Activated T-cell treated with anti-CD3 and anti-CD28 coated beads, Interleukin-2, amount 50 U/mL, for 1 hour (primary cell): ENCODE measurements at regions not wholly inside any gene's neighbourhood (a gene's known extent, or its start where the extent isn't known, plus 50 kb on each side); places are given as distances from the start of the nearest gene placed in this dataset.

ENCODE experiments used
- DNase-seq: peaks from one replicate; pipeline ENCODE4 v3.0.0-alpha.2; 2020

DNA sequence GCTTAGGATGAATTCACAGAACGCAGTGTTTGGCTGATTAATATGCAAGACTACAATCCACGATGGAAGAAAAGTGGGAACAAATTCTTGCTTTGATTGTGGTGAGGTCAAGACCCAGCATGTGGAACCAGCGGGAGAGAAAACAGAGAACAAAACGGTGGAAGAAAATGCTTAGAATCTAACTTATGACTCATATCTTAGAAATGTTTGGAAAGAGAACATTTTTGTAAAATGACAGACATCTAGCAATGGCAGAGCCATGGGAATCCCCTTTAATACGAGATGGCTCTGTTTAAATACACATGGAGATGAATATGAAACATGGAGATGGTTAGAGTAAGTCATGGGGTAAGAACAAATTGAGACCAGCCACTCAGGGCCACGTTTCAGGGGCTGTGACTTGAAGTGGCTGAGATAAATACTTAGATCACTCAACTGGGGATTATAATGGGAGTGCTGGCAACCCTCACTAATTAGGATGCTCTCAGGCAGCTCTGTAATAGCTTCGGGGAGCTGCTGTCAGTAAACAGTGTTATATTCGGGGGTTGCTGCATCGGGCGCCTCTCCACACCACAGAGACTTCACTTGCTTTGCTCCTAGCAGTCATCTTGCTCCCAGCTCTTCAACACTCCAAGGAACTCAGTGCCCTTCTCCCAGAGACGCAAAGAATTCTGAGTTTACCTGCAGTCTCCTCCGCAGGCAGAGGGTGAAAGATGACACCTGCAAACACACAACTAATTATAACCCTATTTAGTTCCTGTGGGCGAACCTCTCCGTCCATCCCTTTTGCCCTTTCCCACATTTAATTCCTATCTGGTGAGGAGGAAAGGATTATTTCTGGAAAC, 68.0 kb upstream of the ONECUT1 start:
- DNase-seq = no peak

DNA sequence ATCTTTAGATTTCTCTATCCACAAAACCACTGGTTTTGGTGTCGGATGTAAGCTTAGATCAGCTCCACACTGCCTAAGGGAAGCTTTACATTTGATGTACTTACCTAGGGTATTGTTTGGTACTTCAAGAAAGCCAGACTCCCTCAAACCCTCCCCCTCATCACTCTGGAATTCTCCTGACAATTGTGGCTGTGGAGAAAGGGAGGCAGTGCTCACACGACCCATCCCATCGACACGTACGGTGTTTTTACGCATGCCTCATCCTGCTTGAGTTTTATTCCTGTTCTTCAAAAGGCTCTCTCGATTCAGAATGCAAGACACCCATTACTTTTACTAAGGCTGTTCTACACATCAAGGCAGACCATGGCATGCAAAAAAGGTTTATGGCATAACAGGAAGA, 67.3 kb upstream of the ONECUT1 start:
- DNase-seq = no peak

DNA sequence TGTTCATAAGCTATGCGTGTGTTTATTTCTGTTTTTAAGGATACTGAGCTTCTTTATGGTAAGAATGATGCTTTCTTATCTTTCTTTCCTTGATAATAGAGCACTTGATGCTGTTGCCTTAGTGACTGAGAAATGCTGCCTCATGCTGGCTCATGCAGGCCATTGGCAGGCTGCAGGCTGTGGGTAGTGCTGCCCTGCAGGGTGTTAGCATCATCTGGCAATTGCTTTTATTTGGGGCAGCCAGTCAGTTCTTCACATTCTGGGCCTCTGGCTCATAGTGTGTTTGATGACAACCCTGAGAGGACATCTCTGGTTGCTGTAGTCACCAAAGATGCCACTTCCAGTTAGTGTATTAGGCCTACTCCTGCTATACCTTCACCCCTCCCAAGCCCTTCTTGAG, 66.2 kb upstream of the ONECUT1 start:
- DNase-seq = no peak

DNA sequence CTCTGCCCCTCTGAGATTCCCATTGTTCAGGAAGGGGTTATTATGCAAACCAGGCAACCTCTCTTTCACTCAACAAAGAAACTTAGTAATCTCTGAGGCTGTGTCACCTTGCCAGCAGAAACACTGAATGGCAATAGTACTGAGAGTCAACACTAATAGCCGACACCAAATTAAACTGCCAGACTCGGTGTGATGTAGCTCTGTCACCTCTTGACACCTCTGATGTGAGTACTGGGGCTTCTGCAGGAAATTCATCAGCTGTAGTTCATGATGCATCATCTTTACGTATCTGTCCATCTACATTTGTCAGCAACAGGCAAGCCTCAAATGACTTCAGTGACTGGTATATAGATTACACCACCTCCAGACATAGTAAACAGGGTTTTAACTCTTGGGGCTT, 65.0 kb upstream of the ONECUT1 start:
- no peak for DNase-seq

DNA sequence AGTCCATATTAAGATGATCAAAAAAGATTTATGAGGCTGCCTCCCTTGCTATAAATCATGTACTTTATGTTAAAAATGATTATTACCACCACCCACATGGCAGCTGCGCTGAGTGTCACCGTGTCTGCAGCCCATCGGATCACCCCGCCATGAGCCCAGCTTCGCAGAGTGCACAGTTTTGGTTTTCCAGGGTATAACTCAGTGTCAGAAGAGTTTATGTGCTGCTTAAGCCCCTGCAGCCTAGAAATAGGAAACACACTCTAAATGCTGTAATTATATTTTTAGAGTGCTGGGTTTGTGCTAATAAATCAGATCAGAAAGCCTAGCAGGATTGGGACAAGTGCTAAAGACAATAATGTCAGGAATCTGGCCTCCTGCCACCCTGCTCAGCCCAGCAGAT, 54.7 kb upstream of the ONECUT1 start:
- DNase-seq = no peak
